HK-2 (cell line): ENCODE measurements at regions not wholly inside any gene's neighbourhood (a gene's known extent, or its start where the extent isn't known, plus 50 kb on each side); places are given as distances from the start of the nearest gene placed in this dataset.

ENCODE experiments used
- DNase-seq: peaks from one replicate; pipeline ENCODE4 v3.0.0-alpha.2; 2018; ENCODE audit not compliant: unreplicated experiment

- no peak for DNase-seq
Measured at GRCh38 chr13:47175172-47175866, 278.5 kb upstream of the HTR2A start.

GRCh38 chr13:47170971-47171370, 274.1 kb upstream of the HTR2A start:
- DNase-seq, result no peak

- DNase-seq, result no peak
Measured at GRCh38 chr13:47168618-47169017, 271.8 kb upstream of the HTR2A start.

DNA sequence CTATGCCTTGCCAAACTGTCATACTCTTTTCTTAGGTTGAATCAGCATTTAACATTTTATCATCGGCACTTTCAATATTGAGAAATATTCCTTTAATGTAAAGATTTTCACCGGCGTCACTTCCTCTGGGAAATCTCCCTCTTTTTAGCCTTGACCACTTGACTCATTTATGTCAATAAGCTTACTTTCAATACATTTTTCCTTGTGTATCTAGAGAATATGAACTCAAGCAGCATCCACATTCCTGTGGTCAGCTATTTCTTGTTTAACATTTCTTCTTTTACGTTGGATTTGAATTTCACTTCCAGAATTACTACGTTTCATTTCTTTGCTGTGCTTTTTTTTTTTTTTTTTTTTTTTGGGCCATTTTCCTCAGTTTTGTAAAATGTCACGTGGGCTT, 271.2 kb upstream of the HTR2A start:
- DNase-seq, result no peak

DNA sequence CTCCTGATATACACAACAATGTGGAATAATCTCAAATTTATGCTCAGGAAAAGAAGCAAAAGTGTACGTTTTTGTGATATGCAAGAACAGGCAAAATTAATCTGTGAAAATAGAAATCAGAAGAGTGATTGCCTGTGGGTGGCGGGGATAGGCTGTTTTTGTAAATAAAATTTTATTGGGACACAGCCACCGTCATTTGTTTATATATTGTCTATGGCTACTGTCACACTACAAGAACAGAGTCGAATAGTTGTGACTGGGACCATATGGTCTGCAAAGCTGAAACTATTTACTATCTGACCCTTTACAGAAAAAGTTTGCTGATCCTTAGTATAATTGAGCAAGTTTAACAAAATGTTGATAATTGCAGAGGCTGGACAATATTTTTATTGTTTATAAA, 269.5 kb upstream of the HTR2A start:
- DNase-seq, result no peak

GRCh38 chr13:47159853-47160550, 263.1 kb upstream of the HTR2A start:
- no peak for DNase-seq

DNA sequence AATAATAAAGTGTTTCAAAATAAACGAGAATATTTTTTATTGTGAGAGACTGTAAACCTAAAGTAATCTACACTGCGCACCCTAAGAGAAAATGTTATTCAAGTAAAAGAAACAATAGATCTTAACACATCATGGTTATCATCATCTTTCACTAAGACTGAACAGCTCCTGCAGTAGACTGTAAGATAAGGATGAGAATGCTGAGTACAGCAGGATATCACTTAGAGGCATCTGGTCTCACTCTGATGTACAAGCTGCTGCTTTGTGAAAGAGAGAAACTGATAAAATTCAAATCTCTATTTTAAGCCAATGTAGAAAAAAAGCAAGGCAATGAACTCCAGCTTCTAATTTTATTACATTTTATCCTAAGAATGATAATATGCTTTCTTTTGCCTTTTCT, 261.7 kb upstream of the HTR2A start:
- no peak for DNase-seq

- DNase-seq, result no peak
Measured at GRCh38 chr13:47148543-47148942, 251.7 kb upstream of the HTR2A start.

- no peak for DNase-seq
Measured at GRCh38 chr13:47147812-47148119, 250.9 kb upstream of the HTR2A start.

- DNase-seq, result no peak
Measured at GRCh38 chr13:47146991-47147811, 250.3 kb upstream of the HTR2A start.

DNA sequence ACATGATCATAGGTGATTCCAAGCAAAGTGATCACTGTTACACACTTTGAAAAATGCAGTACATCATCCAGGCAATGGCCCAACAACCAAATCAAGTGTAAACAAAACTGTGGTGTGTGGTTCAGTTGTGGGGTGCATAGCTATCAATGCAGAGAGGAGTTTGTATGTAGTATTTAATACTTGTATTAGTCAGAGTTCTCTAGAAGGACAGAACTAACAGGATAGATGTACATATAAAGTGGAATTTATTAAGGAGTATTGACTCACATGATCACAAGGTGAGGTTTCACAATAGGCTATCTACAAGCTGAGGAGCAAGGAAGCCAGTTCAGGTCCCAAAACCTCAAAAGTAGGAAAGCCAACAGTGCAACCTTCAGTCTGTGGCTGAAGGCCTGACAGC, 249.3 kb upstream of the HTR2A start:
- no peak for DNase-seq

GRCh38 chr13:47144782-47145181, 247.9 kb upstream of the HTR2A start:
- DNase-seq, result no peak

- DNase-seq, result no peak
Measured at GRCh38 chr13:47142105-47142504, 245.3 kb upstream of the HTR2A start.

- DNase-seq, result no peak
Measured at GRCh38 chr13:47139519-47139918, 242.7 kb upstream of the HTR2A start.

- DNase-seq, result no peak
Measured at GRCh38 chr13:47136504-47136941, 239.7 kb upstream of the HTR2A start.

- no peak for DNase-seq
Measured at GRCh38 chr13:47135800-47136503, 239.1 kb upstream of the HTR2A start.

DNA sequence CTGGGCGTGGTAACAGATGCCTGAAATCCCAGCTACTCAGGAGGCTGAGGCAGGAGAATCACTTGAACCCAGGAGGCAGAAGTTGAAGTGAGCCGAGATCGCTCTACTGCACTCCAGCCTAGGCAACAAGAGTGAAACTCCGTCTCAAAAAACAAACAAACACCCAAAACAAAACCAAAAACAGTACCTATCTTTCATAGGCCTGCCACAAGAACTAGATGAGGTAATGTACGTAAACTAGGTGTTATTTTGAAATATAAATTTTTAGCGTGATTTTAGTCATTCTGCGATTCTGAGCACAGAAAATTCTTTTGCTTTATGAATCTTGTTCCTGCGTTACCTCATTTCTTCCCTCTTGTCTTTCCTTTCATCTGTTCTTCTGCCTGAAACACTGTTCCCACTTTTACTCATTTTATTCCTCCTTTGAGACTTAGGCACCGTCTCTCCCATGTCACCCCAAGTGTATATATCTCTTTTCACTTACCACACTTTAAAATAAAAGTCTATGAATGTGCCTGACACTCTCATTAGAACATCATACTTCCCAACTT, 238.2 kb upstream of the HTR2A start:
- no peak for DNase-seq

GRCh38 chr13:47133011-47133445, 236.2 kb upstream of the HTR2A start:
- no peak for DNase-seq

GRCh38 chr13:47129461-47129860, 232.6 kb upstream of the HTR2A start:
- no peak for DNase-seq

- DNase-seq, result no peak
Measured at GRCh38 chr13:47126432-47126831, 229.6 kb upstream of the HTR2A start.

DNA sequence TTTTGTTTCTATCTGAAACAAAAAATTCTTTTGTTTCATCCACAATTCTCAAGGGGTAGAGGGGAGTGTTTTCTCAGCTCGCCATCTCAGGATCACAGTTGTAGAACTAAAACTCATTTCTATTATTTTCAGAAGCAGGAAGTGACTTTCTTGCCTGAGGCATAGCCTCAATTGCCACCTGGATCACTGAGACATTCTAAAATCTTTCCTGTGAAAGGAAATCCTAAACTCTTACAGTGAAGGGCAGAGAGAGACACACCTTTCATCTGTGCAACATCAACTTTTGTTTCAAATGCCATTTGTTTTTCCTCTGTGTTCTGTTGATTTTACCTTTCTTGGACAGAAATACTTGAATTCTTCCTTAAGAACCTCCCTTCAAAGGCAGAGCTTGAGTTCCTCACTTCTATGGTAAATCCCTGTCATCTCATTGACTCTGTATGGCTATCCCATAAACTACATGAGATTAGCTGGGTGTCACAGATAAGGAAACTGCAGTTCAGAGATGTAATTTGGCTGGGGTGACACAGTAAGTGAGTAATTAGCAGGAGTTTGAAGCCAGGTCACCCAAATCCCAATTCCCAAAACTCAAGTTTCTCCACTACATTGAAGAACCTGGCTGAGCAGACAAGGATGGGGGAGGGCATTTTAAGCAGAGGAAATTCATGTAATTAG, 224.4 kb upstream of the HTR2A start:
- no peak for DNase-seq
